Skin epidermis (tissue), 12 donors: ENCODE measurements at regions not wholly inside any gene's neighbourhood (a gene's known extent, or its start where the extent isn't known, plus 50 kb on each side); places are given as distances from the start of the nearest gene placed in this dataset.
"Not testable (repeated sequence)": the region's sequence is repeated elsewhere in the genome, so short reads cannot be mapped to it uniquely, and the experiment has no call there.

Experiments
- H3K27ac ChIP-seq, 21 experiments: fragments of 200-600 bp; sonication (generic) in 11 of 21; one replicate each; pipeline ENCODE4 v1.5.0; 2020; ENCODE audit warnings: mild to moderate bottlenecking in 3 of 21, inconsistent platforms in 2 of 21, moderate library complexity in 2 of 21
- H3K4me3 ChIP-seq, 7 experiments: fragments of 200-600 bp; sonication (generic) in 2 of 7; one replicate each; pipeline ENCODE4 v1.5.0; 2020; ENCODE audit warnings: inconsistent platforms in 2 of 7, mild to moderate bottlenecking in 2 of 7, moderate library complexity in 1 of 7

DNA sequence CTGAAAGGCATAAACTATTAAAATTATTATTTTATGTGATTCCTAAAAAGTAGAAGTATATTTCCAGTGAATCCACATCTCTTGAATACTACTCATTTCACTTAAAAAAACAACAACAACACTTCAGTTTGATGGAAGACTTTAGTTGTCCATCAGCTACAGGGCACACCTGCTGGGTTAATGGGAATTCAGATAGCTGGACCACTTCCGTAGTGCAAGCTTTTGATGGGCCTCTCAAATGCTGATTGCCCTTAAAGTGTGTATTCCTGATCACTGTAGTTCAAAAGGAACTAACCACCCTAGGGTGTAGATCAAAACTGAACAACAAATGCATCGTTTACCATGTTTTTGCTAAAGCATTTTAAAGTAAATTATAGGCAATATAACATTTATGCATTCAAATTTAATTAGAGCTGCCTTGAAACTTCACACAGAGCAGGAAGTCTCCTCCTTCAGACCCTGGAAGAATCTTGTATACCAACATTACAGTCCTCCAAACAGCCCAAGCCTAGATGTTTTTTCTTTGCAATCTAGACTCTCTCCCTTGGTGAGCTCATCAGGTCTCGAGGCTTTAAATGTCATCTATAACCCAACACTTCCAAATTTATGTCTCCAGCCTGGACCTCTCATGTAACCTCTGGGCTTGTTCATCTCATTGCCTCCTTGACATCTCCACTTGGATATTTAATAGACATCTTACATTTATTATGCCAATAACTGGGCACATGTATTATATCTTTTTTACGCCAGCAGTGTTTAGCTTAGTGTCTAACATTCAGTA lies 510.1 kb upstream of the SLC39A10 start:
- Histone ChIP-seq H3K4me3 (no peak overlapping the region), H3K27ac (no peak overlapping the region)

GRCh38 chr2:195138435-195138834 lies 518.6 kb upstream of the SLC39A10 start:
- no peak overlapping the region for H3K27ac ChIP-seq
- no peak overlapping the region for H3K4me3 ChIP-seq

GRCh38 chr2:195125889-195126288 lies 531.1 kb upstream of the SLC39A10 start:
- not testable (repeated sequence) for H3K27ac ChIP-seq

DNA sequence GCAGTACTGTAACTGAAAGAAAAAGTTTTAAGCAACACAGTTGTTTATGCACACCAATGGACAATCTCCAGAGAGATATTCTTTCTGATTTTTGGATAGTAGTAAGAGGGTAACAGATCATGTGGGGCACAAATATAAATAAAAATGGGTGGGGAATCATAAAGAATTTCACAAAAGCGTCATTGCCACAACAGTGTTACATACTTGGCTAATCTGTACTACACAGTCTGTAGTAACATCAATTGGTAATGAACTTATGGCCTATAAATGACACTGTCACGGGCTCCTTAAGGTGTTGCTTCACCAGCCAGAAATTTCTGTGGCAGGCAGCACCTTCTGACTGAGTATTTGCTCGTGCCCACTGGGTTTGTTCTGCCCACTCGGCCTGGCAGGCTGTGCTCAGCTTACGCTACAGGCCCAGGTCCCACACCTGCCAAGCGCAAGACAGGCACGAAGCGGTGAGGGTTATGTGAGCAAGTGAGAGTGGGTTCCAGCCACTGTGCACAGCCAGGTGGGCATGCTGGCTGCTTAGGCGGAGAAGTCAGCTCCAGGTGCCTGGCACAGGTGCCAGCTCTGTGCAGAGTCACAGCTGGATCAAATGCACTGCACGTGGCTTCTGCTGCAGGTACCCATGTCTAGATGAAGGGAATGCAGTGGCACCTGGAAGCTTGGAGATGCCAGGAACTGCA lies 532.5 kb upstream of the SLC39A10 start:
- Histone ChIP-seq H3K4me3 (no peak overlapping the region), H3K27ac (no peak overlapping the region)

More at GRCh38 chr2:195125889-195126288, 531.1 kb upstream of the SLC39A10 start:
- H3K4me3 ChIP-seq, result not testable (repeated sequence)

GRCh38 chr2:195122653-195123052 lies 534.4 kb upstream of the SLC39A10 start:
- H3K4me3 ChIP-seq, result no peak overlapping the region
- no peak overlapping the region for H3K27ac ChIP-seq

DNA sequence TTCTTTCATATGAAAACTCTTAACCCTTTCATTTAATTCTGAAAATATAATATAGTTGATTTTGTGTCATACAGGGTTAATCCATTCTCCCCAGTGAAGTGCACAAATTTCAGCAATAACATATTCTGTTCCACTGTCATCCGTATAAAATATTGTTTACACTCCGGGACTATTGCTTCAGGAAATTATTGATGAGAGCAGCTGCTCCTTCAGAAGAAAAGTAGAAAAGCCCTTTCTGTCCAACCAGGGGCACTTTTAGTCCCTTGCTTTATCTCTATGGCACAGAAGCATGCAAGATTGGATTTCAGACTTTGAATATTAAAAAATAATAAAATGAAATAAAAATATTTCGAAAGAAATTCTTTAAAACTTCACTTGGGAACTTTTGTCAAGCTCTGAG lies 535.7 kb upstream of the SLC39A10 start:
- Histone ChIP-seq H3K27ac (no peak overlapping the region), H3K4me3 (no peak overlapping the region)

DNA sequence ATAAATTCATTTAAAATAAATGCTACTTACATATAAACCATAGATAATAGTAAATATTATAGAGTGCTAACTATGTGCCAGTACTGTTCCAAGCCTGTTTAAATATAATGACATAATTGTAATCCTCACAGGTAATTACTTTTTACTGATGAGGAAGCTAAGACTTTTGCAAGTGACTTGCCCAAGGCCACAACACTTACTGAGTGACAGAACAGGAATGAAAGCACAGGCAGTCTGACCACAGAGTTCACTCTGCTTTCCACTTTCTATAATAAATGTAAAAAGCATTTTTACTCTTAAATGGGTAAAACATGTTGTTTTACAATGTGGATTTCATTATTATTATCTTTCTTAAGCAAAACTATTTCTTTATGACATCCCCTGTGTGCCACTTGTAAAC lies 537.8 kb upstream of the SLC39A10 start:
- no peak overlapping the region for H3K27ac ChIP-seq
- H3K4me3 ChIP-seq, result no peak overlapping the region

DNA sequence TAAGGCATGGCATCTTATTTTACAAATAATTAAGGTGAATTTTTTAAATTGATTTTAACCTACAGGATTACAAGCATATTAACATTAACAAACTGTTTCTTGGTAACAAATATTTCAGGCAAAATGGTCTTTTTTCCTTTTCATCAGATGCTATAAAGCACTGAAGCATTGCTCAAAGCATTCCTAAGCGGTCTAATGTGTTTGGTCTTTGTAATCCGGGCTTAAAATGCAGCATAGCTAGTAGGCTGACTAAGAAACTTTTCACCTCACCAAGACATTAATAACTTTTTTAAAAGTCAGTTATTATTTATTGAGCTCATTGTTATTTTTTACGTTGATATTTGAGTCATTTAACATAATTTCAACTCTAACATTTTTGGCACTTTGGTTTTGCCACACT lies 538.8 kb upstream of the SLC39A10 start:
- no peak overlapping the region for H3K27ac ChIP-seq
- no peak overlapping the region for H3K4me3 ChIP-seq

- Histone ChIP-seq H3K4me3 (no peak overlapping the region), H3K27ac (no peak overlapping the region)
Observed at GRCh38 chr2:195117011-195117410, 540.0 kb upstream of the SLC39A10 start.

DNA sequence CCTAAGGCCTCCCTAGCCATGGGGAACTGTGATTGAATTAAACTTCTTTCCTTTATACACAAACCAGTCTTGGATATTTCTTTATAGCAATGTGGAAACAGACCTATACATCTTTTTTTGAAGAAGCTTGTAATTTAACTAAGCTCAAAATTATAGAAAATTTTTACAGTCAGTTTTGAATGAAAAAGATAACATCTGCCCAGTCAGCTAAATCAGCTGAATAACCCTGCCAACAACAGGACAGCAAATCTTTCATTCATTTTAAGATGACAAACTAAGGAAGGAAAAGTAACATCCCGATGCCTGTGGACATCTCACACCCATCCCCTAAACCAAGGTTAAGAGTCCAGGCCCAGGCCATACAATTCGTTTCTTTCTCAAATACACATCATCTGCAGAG lies 541.3 kb upstream of the SLC39A10 start:
- Histone ChIP-seq H3K4me3 (no peak overlapping the region), H3K27ac (no peak overlapping the region)

DNA sequence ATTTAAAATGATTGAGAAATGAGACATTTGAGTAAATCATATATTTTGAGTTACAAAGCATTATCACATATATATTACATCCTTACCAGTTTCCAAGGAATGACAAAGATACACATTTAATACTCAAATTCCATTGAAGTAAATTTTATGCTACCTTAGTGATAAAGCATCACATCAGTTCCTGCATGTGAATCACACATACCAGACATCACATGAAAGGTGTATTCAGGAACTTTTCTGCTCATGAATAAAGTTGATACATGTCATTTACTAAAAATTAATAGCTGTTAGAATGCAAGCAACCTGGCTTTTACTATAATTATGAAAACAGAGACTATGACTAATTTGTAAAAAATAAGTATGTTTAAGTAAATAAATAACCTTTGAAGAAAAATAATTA lies 548.8 kb upstream of the SLC39A10 start:
- Histone ChIP-seq H3K4me3 (no peak overlapping the region), H3K27ac (no peak overlapping the region)

- H3K4me3 ChIP-seq, result no peak overlapping the region
- H3K27ac ChIP-seq, result no peak overlapping the region
Observed at GRCh38 chr2:195106681-195107380, 550.2 kb upstream of the SLC39A10 start.

GRCh38 chr2:195105581-195105980 lies 551.4 kb upstream of the SLC39A10 start:
- Histone ChIP-seq H3K4me3 (no peak overlapping the region), H3K27ac (no peak overlapping the region)

DNA sequence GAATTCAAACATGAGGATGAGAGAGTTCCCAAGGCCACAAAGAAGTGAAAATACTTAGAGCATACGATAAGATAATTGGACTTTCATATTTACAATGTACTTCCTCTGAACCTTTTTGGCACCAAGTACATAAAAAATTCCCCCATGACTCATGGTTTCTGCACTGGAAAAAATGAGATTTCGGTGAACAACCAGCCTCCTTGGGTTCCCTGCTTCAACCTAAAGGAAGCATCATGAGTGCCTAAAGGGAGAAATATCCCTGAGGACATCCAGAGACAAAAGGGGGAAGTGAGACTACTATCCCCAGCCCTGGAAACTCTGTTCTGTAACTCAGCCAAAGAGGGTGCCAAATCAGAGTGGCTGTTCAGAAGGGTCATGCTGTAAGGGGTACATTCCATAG lies 562.7 kb upstream of the SLC39A10 start:
- H3K27ac ChIP-seq, result no peak overlapping the region
- no peak overlapping the region for H3K4me3 ChIP-seq

DNA sequence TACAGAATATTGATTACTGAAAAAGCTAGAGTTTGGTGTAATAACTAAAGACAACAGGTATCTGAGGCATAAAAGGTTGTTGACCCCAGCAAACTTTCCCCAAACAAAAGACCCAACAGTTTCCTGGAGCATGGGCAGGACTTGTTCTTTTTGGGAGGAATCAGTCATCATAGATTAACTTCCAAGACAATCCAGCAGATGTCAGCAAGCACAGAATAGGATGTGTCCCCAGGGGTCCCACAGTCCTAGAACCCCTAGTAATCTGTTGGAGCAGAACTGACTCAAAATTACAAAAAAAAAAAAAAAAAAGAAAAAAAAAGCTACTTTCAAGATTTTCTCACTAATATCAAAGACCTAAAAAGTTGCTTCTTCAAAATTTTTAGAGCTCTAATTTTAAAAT lies 564.7 kb upstream of the SLC39A10 start:
- H3K27ac ChIP-seq, result no peak overlapping the region
- H3K4me3 ChIP-seq, result no peak overlapping the region

GRCh38 chr2:195072806-195073205 lies 584.2 kb upstream of the SLC39A10 start:
- H3K27ac ChIP-seq, H3K4me3 ChIP-seq: not testable (repeated sequence)

- H3K4me3 ChIP-seq, result no peak overlapping the region
- H3K27ac ChIP-seq, result no peak overlapping the region
Observed at GRCh38 chr2:195057001-195057400, 600.0 kb upstream of the SLC39A10 start.

- Histone ChIP-seq H3K27ac (no peak overlapping the region), H3K4me3 (no peak overlapping the region)
Observed at GRCh38 chr2:195055996-195056395, 601.0 kb upstream of the SLC39A10 start.

- H3K4me3 ChIP-seq, result no peak overlapping the region
- H3K27ac ChIP-seq, result no peak overlapping the region
Observed at GRCh38 chr2:195051401-195051800, 605.6 kb upstream of the SLC39A10 start.

- Histone ChIP-seq H3K27ac (no peak overlapping the region), H3K4me3 (no peak overlapping the region)
Observed at GRCh38 chr2:195049372-195050031, 607.5 kb upstream of the SLC39A10 start.
